GM23338 (cell line): ENCODE measurements at regions not wholly inside any gene's neighbourhood (a gene's known extent, or its start where the extent isn't known, plus 50 kb on each side); places are given as distances from the start of the nearest gene placed in this dataset.

Experiments
- EZH2 ChIP-seq: fragments of 200-600 bp; sonication (generic); IDR thresholded peaks from one replicate; pipeline ENCODE4 v1.8.0; 2017; ENCODE audit warnings: antibody characterized with exemption, mild to moderate bottlenecking, low read depth; ENCODE audit not compliant: unreplicated experiment
- EZH2phosphoT487 ChIP-seq: fragments of 200-600 bp; sonication (generic); IDR thresholded peaks from one replicate; pipeline ENCODE4 v1.8.1; 2018; ENCODE audit warnings: antibody characterized with exemption; ENCODE audit not compliant: unreplicated experiment
- JUNB ChIP-seq: IDR thresholded peaks from one replicate; pipeline ENCODE4 v1.6.1; 2016; ENCODE audit warnings: antibody characterized with exemption; ENCODE audit not compliant: unreplicated experiment
- NANOG ChIP-seq: IDR thresholded peaks from 2 replicates; pipeline ENCODE4 v1.6.1; 2016; ENCODE audit warnings: antibody characterized with exemption, borderline replicate concordance
- POLR2AphosphoS5 ChIP-seq: IDR thresholded peaks from 2 replicates; pipeline ENCODE4 v1.6.1; 2016; ENCODE audit warnings: antibody characterized with exemption, low read depth
- ZNF114 ChIP-seq: fragments of 250-450 bp; sonication (Bioruptor Pico); IDR thresholded peaks from 2 replicates; pipeline ENCODE4 v1.5.0; 2020; ENCODE audit warnings: mild to moderate bottlenecking, moderate library complexity
- ZNF331 ChIP-seq: fragments of 250-450 bp; sonication (Bioruptor Pico); IDR thresholded peaks from 2 replicates; pipeline ENCODE4 v1.5.0; 2020; ENCODE audit warnings: low read depth, mild to moderate bottlenecking, moderate library complexity
- TF ChIP-seq, protein P1 (sequence below), 2 experiments: fragments of 200-600 bp in 1 of 2; sonication (generic) in 1 of 2; conservative IDR thresholded peaks; 2 replicates each; pipeline versions ENCODE4 v1.5.1 to v1.6.1; 2016 to 2017; ENCODE audit warnings: antibody characterized with exemption in 2 of 2, low read depth in 2 of 2, mild to moderate bottlenecking in 2 of 2, moderate library complexity in 1 of 2
- TF ChIP-seq, protein P2 (sequence below): IDR thresholded peaks from one replicate; pipeline ENCODE4 v1.6.1; 2018; ENCODE audit warnings: antibody characterized with exemption; ENCODE audit not compliant: unreplicated experiment
- TF ChIP-seq, protein P3 (sequence below): fragments of 250-450 bp; sonication (Bioruptor Pico); IDR thresholded peaks from 2 replicates; pipeline ENCODE4 v1.5.0; 2020; ENCODE audit warnings: mild to moderate bottlenecking, moderate library complexity
- TF ChIP-seq, protein P4 (sequence below): IDR thresholded peaks from 2 replicates; pipeline ENCODE4 v1.6.1; 2016; ENCODE audit warnings: antibody characterized with exemption

DNA sequence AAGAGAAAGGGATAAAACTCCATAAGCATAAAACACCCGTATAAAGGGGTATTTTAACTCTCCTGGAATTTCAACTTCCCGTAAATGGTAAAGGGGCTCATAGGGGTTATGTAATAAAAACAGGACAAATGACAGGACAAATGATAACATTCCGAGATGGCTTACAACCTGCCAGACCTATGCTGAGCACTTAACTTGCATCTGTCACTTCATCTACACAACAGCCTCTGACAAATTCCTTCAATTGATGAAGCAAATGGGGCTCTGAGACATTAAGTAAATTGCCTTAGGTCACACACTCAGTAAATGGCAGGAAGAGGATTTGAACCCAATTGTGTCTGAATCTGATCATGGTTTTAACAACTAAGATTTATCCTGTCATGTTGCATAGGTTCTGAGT is 327.6 kb upstream of the SNX7 start:
- TF ChIP-seq, protein P1, sequence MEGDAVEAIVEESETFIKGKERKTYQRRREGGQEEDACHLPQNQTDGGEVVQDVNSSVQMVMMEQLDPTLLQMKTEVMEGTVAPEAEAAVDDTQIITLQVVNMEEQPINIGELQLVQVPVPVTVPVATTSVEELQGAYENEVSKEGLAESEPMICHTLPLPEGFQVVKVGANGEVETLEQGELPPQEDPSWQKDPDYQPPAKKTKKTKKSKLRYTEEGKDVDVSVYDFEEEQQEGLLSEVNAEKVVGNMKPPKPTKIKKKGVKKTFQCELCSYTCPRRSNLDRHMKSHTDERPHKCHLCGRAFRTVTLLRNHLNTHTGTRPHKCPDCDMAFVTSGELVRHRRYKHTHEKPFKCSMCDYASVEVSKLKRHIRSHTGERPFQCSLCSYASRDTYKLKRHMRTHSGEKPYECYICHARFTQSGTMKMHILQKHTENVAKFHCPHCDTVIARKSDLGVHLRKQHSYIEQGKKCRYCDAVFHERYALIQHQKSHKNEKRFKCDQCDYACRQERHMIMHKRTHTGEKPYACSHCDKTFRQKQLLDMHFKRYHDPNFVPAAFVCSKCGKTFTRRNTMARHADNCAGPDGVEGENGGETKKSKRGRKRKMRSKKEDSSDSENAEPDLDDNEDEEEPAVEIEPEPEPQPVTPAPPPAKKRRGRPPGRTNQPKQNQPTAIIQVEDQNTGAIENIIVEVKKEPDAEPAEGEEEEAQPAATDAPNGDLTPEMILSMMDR (conservative IDR thresholded peaks at IDR 0.05; ENCODE audit: low read depth in 2 of 2): no peak
- TF ChIP-seq EZH2: no peak
- TF ChIP-seq POLR2AphosphoS5: no peak
- TF ChIP-seq, protein P2, sequence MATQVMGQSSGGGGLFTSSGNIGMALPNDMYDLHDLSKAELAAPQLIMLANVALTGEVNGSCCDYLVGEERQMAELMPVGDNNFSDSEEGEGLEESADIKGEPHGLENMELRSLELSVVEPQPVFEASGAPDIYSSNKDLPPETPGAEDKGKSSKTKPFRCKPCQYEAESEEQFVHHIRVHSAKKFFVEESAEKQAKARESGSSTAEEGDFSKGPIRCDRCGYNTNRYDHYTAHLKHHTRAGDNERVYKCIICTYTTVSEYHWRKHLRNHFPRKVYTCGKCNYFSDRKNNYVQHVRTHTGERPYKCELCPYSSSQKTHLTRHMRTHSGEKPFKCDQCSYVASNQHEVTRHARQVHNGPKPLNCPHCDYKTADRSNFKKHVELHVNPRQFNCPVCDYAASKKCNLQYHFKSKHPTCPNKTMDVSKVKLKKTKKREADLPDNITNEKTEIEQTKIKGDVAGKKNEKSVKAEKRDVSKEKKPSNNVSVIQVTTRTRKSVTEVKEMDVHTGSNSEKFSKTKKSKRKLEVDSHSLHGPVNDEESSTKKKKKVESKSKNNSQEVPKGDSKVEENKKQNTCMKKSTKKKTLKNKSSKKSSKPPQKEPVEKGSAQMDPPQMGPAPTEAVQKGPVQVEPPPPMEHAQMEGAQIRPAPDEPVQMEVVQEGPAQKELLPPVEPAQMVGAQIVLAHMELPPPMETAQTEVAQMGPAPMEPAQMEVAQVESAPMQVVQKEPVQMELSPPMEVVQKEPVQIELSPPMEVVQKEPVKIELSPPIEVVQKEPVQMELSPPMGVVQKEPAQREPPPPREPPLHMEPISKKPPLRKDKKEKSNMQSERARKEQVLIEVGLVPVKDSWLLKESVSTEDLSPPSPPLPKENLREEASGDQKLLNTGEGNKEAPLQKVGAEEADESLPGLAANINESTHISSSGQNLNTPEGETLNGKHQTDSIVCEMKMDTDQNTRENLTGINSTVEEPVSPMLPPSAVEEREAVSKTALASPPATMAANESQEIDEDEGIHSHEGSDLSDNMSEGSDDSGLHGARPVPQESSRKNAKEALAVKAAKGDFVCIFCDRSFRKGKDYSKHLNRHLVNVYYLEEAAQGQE: no peak
- no peak for TF ChIP-seq ZNF114 (CRISPR knock-in tag)
- TF ChIP-seq JUNB: no peak
- no peak for TF ChIP-seq EZH2phosphoT487
- TF ChIP-seq, protein P3, sequence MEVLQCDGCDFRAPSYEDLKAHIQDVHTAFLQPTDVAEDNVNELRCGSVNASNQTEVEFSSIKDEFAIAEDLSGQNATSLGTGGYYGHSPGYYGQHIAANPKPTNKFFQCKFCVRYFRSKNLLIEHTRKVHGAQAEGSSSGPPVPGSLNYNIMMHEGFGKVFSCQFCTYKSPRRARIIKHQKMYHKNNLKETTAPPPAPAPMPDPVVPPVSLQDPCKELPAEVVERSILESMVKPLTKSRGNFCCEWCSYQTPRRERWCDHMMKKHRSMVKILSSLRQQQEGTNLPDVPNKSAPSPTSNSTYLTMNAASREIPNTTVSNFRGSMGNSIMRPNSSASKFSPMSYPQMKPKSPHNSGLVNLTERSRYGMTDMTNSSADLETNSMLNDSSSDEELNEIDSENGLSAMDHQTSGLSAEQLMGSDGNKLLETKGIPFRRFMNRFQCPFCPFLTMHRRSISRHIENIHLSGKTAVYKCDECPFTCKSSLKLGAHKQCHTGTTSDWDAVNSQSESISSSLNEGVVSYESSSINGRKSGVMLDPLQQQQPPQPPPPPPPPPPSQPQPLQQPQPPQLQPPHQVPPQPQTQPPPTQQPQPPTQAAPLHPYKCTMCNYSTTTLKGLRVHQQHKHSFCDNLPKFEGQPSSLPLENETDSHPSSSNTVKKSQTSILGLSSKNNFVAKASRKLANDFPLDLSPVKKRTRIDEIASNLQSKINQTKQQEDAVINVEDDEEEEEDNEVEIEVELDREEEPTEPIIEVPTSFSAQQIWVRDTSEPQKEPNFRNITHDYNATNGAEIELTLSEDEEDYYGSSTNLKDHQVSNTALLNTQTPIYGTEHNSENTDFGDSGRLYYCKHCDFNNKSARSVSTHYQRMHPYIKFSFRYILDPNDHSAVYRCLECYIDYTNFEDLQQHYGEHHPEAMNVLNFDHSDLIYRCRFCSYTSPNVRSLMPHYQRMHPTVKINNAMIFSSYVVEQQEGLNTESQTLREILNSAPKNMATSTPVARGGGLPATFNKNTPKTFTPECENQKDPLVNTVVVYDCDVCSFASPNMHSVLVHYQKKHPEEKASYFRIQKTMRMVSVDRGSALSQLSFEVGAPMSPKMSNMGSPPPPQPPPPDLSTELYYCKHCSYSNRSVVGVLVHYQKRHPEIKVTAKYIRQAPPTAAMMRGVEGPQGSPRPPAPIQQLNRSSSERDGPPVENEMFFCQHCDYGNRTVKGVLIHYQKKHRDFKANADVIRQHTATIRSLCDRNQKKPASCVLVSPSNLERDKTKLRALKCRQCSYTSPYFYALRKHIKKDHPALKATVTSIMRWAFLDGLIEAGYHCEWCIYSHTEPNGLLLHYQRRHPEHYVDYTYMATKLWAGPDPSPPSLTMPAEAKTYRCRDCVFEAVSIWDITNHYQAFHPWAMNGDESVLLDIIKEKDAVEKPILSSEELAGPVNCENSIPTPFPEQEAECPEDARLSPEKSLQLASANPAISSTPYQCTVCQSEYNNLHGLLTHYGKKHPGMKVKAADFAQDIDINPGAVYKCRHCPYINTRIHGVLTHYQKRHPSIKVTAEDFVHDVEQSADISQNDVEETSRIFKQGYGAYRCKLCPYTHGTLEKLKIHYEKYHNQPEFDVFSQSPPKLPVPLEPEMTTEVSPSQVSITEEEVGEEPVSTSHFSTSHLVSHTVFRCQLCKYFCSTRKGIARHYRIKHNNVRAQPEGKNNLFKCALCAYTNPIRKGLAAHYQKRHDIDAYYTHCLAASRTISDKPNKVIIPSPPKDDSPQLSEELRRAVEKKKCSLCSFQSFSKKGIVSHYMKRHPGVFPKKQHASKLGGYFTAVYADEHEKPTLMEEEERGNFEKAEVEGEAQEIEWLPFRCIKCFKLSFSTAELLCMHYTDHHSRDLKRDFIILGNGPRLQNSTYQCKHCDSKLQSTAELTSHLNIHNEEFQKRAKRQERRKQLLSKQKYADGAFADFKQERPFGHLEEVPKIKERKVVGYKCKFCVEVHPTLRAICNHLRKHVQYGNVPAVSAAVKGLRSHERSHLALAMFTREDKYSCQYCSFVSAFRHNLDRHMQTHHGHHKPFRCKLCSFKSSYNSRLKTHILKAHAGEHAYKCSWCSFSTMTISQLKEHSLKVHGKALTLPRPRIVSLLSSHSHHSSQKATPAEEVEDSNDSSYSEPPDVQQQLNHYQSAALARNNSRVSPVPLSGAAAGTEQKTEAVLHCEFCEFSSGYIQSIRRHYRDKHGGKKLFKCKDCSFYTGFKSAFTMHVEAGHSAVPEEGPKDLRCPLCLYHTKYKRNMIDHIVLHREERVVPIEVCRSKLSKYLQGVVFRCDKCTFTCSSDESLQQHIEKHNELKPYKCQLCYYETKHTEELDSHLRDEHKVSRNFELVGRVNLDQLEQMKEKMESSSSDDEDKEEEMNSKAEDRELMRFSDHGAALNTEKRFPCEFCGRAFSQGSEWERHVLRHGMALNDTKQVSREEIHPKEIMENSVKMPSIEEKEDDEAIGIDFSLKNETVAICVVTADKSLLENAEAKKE (CRISPR knock-in tag): no peak
- TF ChIP-seq, protein P4, sequence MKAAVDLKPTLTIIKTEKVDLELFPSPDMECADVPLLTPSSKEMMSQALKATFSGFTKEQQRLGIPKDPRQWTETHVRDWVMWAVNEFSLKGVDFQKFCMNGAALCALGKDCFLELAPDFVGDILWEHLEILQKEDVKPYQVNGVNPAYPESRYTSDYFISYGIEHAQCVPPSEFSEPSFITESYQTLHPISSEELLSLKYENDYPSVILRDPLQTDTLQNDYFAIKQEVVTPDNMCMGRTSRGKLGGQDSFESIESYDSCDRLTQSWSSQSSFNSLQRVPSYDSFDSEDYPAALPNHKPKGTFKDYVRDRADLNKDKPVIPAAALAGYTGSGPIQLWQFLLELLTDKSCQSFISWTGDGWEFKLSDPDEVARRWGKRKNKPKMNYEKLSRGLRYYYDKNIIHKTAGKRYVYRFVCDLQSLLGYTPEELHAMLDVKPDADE: no peak
- no peak for TF ChIP-seq NANOG
- no peak for TF ChIP-seq ZNF331 (CRISPR knock-in tag)
